ENCODE measurements at regions not wholly inside any gene's neighbourhood (a gene's known extent, or its start where the extent isn't known, plus 50 kb on each side); places are given as distances from the start of the nearest gene placed in this dataset.
"Not testable (repeated sequence)": the region's sequence is repeated elsewhere in the genome, so short reads cannot be mapped to it uniquely, and the experiment has no call there.

GRCh38 chr9:88875400-88876120 lies 115.7 kb upstream of the S1PR3 start:
- no peak for DNase-seq

GRCh38 chr9:88880199-88880598 lies 111.1 kb upstream of the S1PR3 start:
- no peak for DNase-seq

- not testable (repeated sequence) for DNase-seq
Measured at GRCh38 chr9:88884291-88884690, 107.0 kb upstream of the S1PR3 start.

- not testable (repeated sequence) for DNase-seq
Measured at GRCh38 chr9:88886762-88887161, 104.5 kb upstream of the S1PR3 start.

GRCh38 chr9:88889386-88889785 lies 101.9 kb upstream of the S1PR3 start:
- no peak for DNase-seq

- DNase-seq = no peak
Measured at GRCh38 chr9:88890546-88890945, 100.7 kb upstream of the S1PR3 start.

GRCh38 chr9:88891040-88891439 lies 100.2 kb upstream of the S1PR3 start:
- no peak for DNase-seq

- DNase-seq = no peak
Measured at GRCh38 chr9:88892724-88893123, 98.5 kb upstream of the S1PR3 start.

GRCh38 chr9:88897081-88897480 lies 94.2 kb upstream of the S1PR3 start:
- no peak for DNase-seq

- no peak for DNase-seq
Measured at GRCh38 chr9:88898039-88898720, 93.1 kb upstream of the S1PR3 start.

GRCh38 chr9:88905506-88905905 lies 85.8 kb upstream of the S1PR3 start:
- DNase-seq = no peak

GRCh38 chr9:88915916-88916315 lies 75.4 kb upstream of the S1PR3 start:
- peak in 1 of 2 experiments; percentile 55 for DNase-seq

- DNase-seq = no peak
Measured at GRCh38 chr9:88916894-88917293, 74.4 kb upstream of the S1PR3 start.

GRCh38 chr9:88917375-88917774 lies 73.9 kb upstream of the S1PR3 start:
- DNase-seq = no peak

GRCh38 chr9:88918537-88918936 lies 72.7 kb upstream of the S1PR3 start:
- not testable (repeated sequence) for DNase-seq

GRCh38 chr9:88920645-88921044 lies 70.6 kb upstream of the S1PR3 start:
- DNase-seq = no peak

- DNase-seq = no peak
Measured at GRCh38 chr9:88922091-88922490, 69.2 kb upstream of the S1PR3 start.

GRCh38 chr9:88923092-88923491 lies 68.2 kb upstream of the S1PR3 start:
- DNase-seq = no peak

- no peak for DNase-seq
Measured at GRCh38 chr9:88923653-88924288, 67.5 kb upstream of the S1PR3 start.

- no peak for DNase-seq
Measured at GRCh38 chr9:88925481-88925880, 65.8 kb upstream of the S1PR3 start.

GRCh38 chr9:88926781-88927505 lies 64.3 kb upstream of the S1PR3 start:
- no peak for DNase-seq

GRCh38 chr9:88927510-88927909 lies 63.8 kb upstream of the S1PR3 start:
- DNase-seq = no peak

GRCh38 chr9:88930716-88931115 lies 60.6 kb upstream of the S1PR3 start:
- DNase-seq = no peak
